SK-N-SH (cell line): ENCODE measurements at regions not wholly inside any gene's neighbourhood (a gene's known extent, or its start where the extent isn't known, plus 50 kb on each side); places are given as distances from the start of the nearest gene placed in this dataset.

Experiments
- CTCF ChIA-PET: fragments of 300-600, 350-600 bp; formaldehyde crosslinking; extraction: SDS; loops from one replicate; lab custom pipeline; 2021; lab: Yijun Ruan, JAX
- POLR2A ChIA-PET: fragments of 350-600 bp; sonication (Branson Sonifier 250); formaldehyde crosslinking; extraction: SDS; loops from one replicate; lab custom pipeline; 2020; ENCODE audit warnings: antibody characterized with exemption, inconsistent platforms; lab: Yijun Ruan, JAX
- DNase-seq: peaks from one replicate; pipeline ENCODE4 v3.0.0; 2012
- H2AFZ ChIP-seq: fragments of 200-600 bp; sonication (generic); 2 replicates; pipeline ENCODE4 v1.8.1; 2016; ENCODE audit warnings: antibody characterized with exemption, mild to moderate bottlenecking, low read depth
- H3F3A ChIP-seq: fragments of 200-600 bp; sonication (generic); replicated peaks from 2 replicates; pipeline ENCODE3; 2016; ENCODE audit warnings: antibody characterized with exemption, mild to moderate bottlenecking; ENCODE audit not compliant: insufficient read depth
- H3K27ac ChIP-seq, 2 experiments: fragments of 200-500 bp in 1 of 2; fragments of 200-600 bp in 1 of 2; sonication (Bioruptor generic) in 1 of 2; sonication (generic), shearing (Covaris generic) in 1 of 2; 2 replicates each; pipeline versions ENCODE4 v1.5.1 to v1.6.1; 2014 to 2016; ENCODE audit warnings: low read depth in 2 of 2, inconsistent platforms in 1 of 2, low read length in 1 of 2, mild to moderate bottlenecking in 1 of 2, mixed read lengths in 1 of 2
- H3K27me3 ChIP-seq: fragments of 200-600 bp; sonication (generic), shearing (Covaris generic); 2 replicates; pipeline ENCODE4 v1.6.1; 2016; ENCODE audit warnings: mixed run types; ENCODE audit not compliant: insufficient read depth
- H3K36me3 ChIP-seq, 2 experiments: fragments of 200-500 bp in 1 of 2; fragments of 200-600 bp in 1 of 2; sonication (Bioruptor generic) in 1 of 2; sonication (generic) in 1 of 2; replicated peaks in 1 of 2; 2 replicates each; pipeline versions ENCODE3 to v1.5.1; 2014 to 2016; ENCODE audit warnings: low read length in 1 of 2, mild to moderate bottlenecking in 1 of 2; ENCODE audit not compliant: insufficient read depth in 2 of 2, control insufficient read depth in 1 of 2
- H3K4me1 ChIP-seq, 2 experiments: fragments of 200-500 bp in 1 of 2; fragments of 200-600 bp in 1 of 2; sonication (Bioruptor generic) in 1 of 2; sonication (generic), shearing (Covaris generic) in 1 of 2; 2 replicates each; pipeline versions ENCODE4 v1.5.1 to v1.6.1; 2014 to 2016; ENCODE audit warnings: low read depth in 1 of 2, low read length in 1 of 2, mixed run types in 1 of 2; ENCODE audit not compliant: insufficient read depth in 2 of 2, control insufficient read depth in 1 of 2
- H3K4me2 ChIP-seq: fragments of 200-600 bp; sonication (generic), shearing (Covaris generic); 2 replicates; pipeline ENCODE4 v1.6.1; 2017; ENCODE audit warnings: mixed run types
- H3K4me3 ChIP-seq, 2 experiments: fragments of 200-500 bp in 1 of 2; fragments of 200-600 bp in 1 of 2; sonication (Bioruptor generic) in 1 of 2; sonication (generic), shearing (Covaris generic) in 1 of 2; 2 replicates each; pipeline versions ENCODE4 v1.5.1 to v1.8.1; 2014 to 2016; ENCODE audit warnings: low read depth in 2 of 2, inconsistent platforms in 1 of 2, low read length in 1 of 2, mild to moderate bottlenecking in 1 of 2, mixed read lengths in 1 of 2, moderate library complexity in 1 of 2
- H3K79me2 ChIP-seq: fragments of 200-600 bp; sonication (generic); 2 replicates; pipeline ENCODE4 v1.8.1; 2017; ENCODE audit warnings: mild to moderate bottlenecking; ENCODE audit not compliant: insufficient read depth
- H3K9ac ChIP-seq: fragments of 200-600 bp; sonication (generic); 2 replicates; pipeline ENCODE4 v1.6.1; 2017; ENCODE audit warnings: mixed run types
- H3K9me2 ChIP-seq: fragments of 200-600 bp; sonication (generic); 2 replicates; pipeline ENCODE4 v1.6.1; 2017; ENCODE audit warnings: mixed run types
- H3K9me3 ChIP-seq: fragments of 200-600 bp; sonication (generic); 2 replicates; pipeline ENCODE4 v1.6.1; 2017; ENCODE audit warnings: mixed run types, mild to moderate bottlenecking, moderate library complexity
- H4K20me1 ChIP-seq: fragments of 200-600 bp; sonication (generic); 2 replicates; pipeline ENCODE4 v1.6.1; 2017; ENCODE audit warnings: mild to moderate bottlenecking, mixed run types; ENCODE audit not compliant: insufficient read depth
- EP300 ChIP-seq, 2 experiments: IDR thresholded peaks; 2 replicates each; pipeline versions ENCODE4 v1.4.0 to v1.6.1; 2012; ENCODE audit warnings: borderline replicate concordance in 1 of 2, low read depth in 1 of 2, low read length in 1 of 2
- EZH2phosphoT487 ChIP-seq: fragments of 200-600 bp; sonication (generic); IDR thresholded peaks from 2 replicates; pipeline ENCODE4 v1.6.1; 2017; ENCODE audit warnings: low read depth, mixed run types, mild to moderate bottlenecking, antibody characterized with exemption, moderate library complexity, borderline replicate concordance
- FOSL2 ChIP-seq: IDR thresholded peaks from 2 replicates; pipeline ENCODE4 v1.4.0; 2012; ENCODE audit warnings: low read depth, mild to moderate bottlenecking, moderate library complexity, borderline replicate concordance
- MAX ChIP-seq: IDR thresholded peaks from 2 replicates; pipeline ENCODE4 v1.4.0; 2012; ENCODE audit warnings: low read depth
- MEF2A ChIP-seq: IDR thresholded peaks from 2 replicates; pipeline ENCODE4 v1.4.0; 2012; ENCODE audit warnings: low read depth, borderline replicate concordance
- NFIC ChIP-seq: IDR thresholded peaks from 2 replicates; pipeline ENCODE4 v1.4.0; 2012; ENCODE audit warnings: borderline replicate concordance
- PBX3 ChIP-seq: IDR thresholded peaks from 2 replicates; pipeline ENCODE4; 2012
- POLR2AphosphoS5 ChIP-seq: IDR thresholded peaks from 2 replicates; pipeline ENCODE4 v1.6.1; 2012; ENCODE audit warnings: low read depth, low read length
- RXRA ChIP-seq: IDR thresholded peaks from 2 replicates; pipeline ENCODE4 v1.4.0; 2012; ENCODE audit warnings: low read depth, mild to moderate bottlenecking, borderline replicate concordance
- SIN3A ChIP-seq: IDR thresholded peaks from 2 replicates; pipeline ENCODE4 v1.6.1; 2012; ENCODE audit warnings: low read depth, mild to moderate bottlenecking, low read length, moderate library complexity, borderline replicate concordance
- SMC3 ChIP-seq: IDR thresholded peaks from 2 replicates; pipeline ENCODE4 v1.6.1; 2012; ENCODE audit warnings: low read depth, low read length, improper control_type of control experiment
- USF1 ChIP-seq: IDR thresholded peaks from 2 replicates; pipeline ENCODE4 v1.4.0; 2012; ENCODE audit warnings: low read depth, borderline replicate concordance
- ZBTB33 ChIP-seq: IDR thresholded peaks from 2 replicates; pipeline ENCODE4 v1.4.0; 2012; ENCODE audit warnings: low read depth, borderline replicate concordance
- WGBS: methylation state at CpG from one replicate; pipeline ENCODE4 v1.1.6; 2017; ENCODE audit warnings: low lambda C conversion rate; 5-methylcytosine and 5-hydroxymethylcytosine counted together

GRCh38 chrX:45765281-45765680 is 564.6 kb upstream of the DIPK2B start (continued):
- TF ChIP-seq EZH2phosphoT487 (no peak), MAX (no peak), RXRA (no peak), PBX3 (no peak), POLR2AphosphoS5 (no peak; the same call in 1 of the 2 replicates), FOSL2 (no peak), USF1 (no peak), SMC3 (no peak), NFIC (no peak)

- ChIA-PET CTCF (no interaction called here), POLR2A (no interaction called here)
- Histone ChIP-seq H3K36me3 (peaks cover 70 to 92% of the 10 kb centered on the region in 2 experiments), H3K27me3 (no peaks in the 10 kb centered on the region), H3K27ac (peak overlapping the region; percentile 88 to 96), H3K9me2 (no peaks in the 10 kb centered on the region), H2AFZ (no peak overlapping the region), H3K79me2 (peaks cover 100% of the 10 kb centered on the region), H3K9ac (peak overlapping the region; percentile 99), H4K20me1 (peaks cover 37% of the 10 kb centered on the region; the same call in 1 of the 2 replicates), H3K9me3 (no peaks in the 10 kb centered on the region), H3F3A (peaks cover 90% of the 10 kb centered on the region), H3K4me3 (peak overlapping the region; percentile 38 to 69; a peak in 3 of 4 replicates), H3K4me1 (peaks cover 0 to 23% of the 10 kb centered on the region in 2 experiments; a peak in 2 of 4 replicates), H3K4me2 (peak overlapping the region; percentile 81)
- no peak for DNase-seq
- 26% methylated on average over 6 of the region's 6 CpGs for WGBS
- TF ChIP-seq POLR2AphosphoS5 (peak; percentile 31; the same call in 1 of the 2 replicates), MEF2A (no peak), EP300 (IDR thresholded peaks at IDR 0.05; ENCODE audit: borderline replicate concordance in 1 of 2, low read depth in 1 of 2, low read length in 1 of 2) (no peak)
Measured at GRCh38 chrX:45762699-45763647, 562.3 kb upstream of the DIPK2B start.

GRCh38 chrX:45761920-45762319 is 561.2 kb upstream of the DIPK2B start:
- H3K79me2 ChIP-seq: peaks cover 100% of the 10 kb centered on the region
- H3K4me1 ChIP-seq: peaks cover 0 to 34% of the 10 kb centered on the region in 2 experiments; a peak in 2 of 4 replicates
- peak overlapping the region; percentile 23 to 69; a peak in 3 of 4 replicates for H3K4me3 ChIP-seq
- H4K20me1 ChIP-seq: peaks cover 26% of the 10 kb centered on the region; the same call in 1 of the 2 replicates
- 12% methylated on average over 4 of the region's 4 CpGs for WGBS
- peaks cover 95% of the 10 kb centered on the region for H3F3A ChIP-seq
- TF ChIP-seq ZBTB33 (peak; percentile 43; the same call in 1 of the 2 replicates), POLR2AphosphoS5 (peak; percentile 20; the same call in 1 of the 2 replicates), SIN3A (0 out of 2 replicates have a peak, but pooled peaks have one; percentile 17), PBX3 (no peak)
- no peak for DNase-seq
- no peaks in the 10 kb centered on the region for H3K9me3 ChIP-seq
- peak overlapping the region; percentile 99 for H3K9ac ChIP-seq
- peaks cover 64 to 92% of the 10 kb centered on the region in 2 experiments for H3K36me3 ChIP-seq
- CTCF ChIA-PET: no interaction called here
- no peak overlapping the region for H2AFZ ChIP-seq
- H3K9me2 ChIP-seq: no peaks in the 10 kb centered on the region
- H3K27me3 ChIP-seq: no peaks in the 10 kb centered on the region
- H3K4me2 ChIP-seq: peak overlapping the region; percentile 81
- POLR2A ChIA-PET: no interaction called here
- peak overlapping the region; percentile 88 to 96; a peak in 3 of 4 replicates for H3K27ac ChIP-seq
